HepG2 (cell line): ENCODE measurements at regions not wholly inside any gene's neighbourhood (a gene's known extent, or its start where the extent isn't known, plus 50 kb on each side); places are given as distances from the start of the nearest gene placed in this dataset.

Experiments
- ATAC-seq: fragments of 200-7000 bp; cut with Tn5 transposase; 3 replicates; pipeline ENCODE4 v1.9.1; 2020; ENCODE audit warnings: mild to moderate bottlenecking, moderate library complexity
- BruUV-seq: library from RNA; stranded (reverse); fragments of 400-500 nt; replicated peaks from 2 replicates; lab custom pipeline; 2021; lab: Mats Ljungman, UMichigan
- CTCF ChIA-PET: fragments of 300-600 bp; formaldehyde crosslinking; extraction: SDS; loops from one replicate; lab custom pipeline; 2021; ENCODE audit warnings: low total read pairs, inconsistent platforms, low intra/inter-chr PET ratio; lab: Yijun Ruan, JAX
- POLR2A ChIA-PET: fragments of 350-600 bp; sonication (Branson Sonifier 250); formaldehyde crosslinking; loops from one replicate; lab custom pipeline; 2020; ENCODE audit warnings: antibody characterized with exemption, inconsistent platforms; lab: Yijun Ruan, JAX
- DNase-seq: peaks from one replicate; pipeline ENCODE4 v3.0.0-alpha.2; 2015; ENCODE audit warnings: low spot score
- FAIRE-seq: peaks from 3 replicates; lab custom pipeline; 2011; peaks lifted over from hg19 to GRCh38; lab: Jason Lieb, UNC
- H2AFZ ChIP-seq: one replicate; pipeline ENCODE4 v1.6.1; 2011; ENCODE audit warnings: low read length, inconsistent platforms
- H3K27ac ChIP-seq: fragments of 300-600 bp; 3 replicates; pipeline ENCODE4 v1.8.0; 2011; ENCODE audit warnings: mixed run types, mild to moderate bottlenecking, mixed read lengths, low read length, inconsistent platforms; ENCODE audit not compliant: insufficient read depth; ENCODE audit errors: extremely low read length
- H3K27me3 ChIP-seq, 2 experiments: fragments of 200-600 bp in 1 of 2; 2 replicates in 1 of 2; 3 replicates in 1 of 2; pipeline versions ENCODE4 v1.6.0 to v1.8.0; 2011; ENCODE audit warnings: low read length in 2 of 2, mild to moderate bottlenecking in 2 of 2, moderate library complexity in 2 of 2, inconsistent platforms in 1 of 2; ENCODE audit not compliant: insufficient read depth in 2 of 2, control insufficient read depth in 1 of 2
- H3K36me3 ChIP-seq, 2 experiments: fragments of 200-600 bp in 1 of 2; replicated peaks in 1 of 2; 2 replicates in 1 of 2; 3 replicates in 1 of 2; pipeline versions ENCODE4 v1.5.1 to v1.8.0; 2011; ENCODE audit warnings: low read length in 2 of 2, inconsistent platforms in 1 of 2; ENCODE audit not compliant: insufficient read depth in 2 of 2, control insufficient read depth in 1 of 2
- H3K4me1 ChIP-seq: 2 replicates; pipeline ENCODE4 v1.5.1; 2012; ENCODE audit warnings: low read length, inconsistent platforms; ENCODE audit not compliant: insufficient read depth
- H3K4me2 ChIP-seq: 2 replicates; pipeline ENCODE4 v1.6.0; 2011; ENCODE audit warnings: low read depth, low read length, inconsistent platforms
- H3K4me3 ChIP-seq, 3 experiments: fragments of 200-600 bp in 1 of 3; sonication (generic), shearing (Covaris generic) in 1 of 3; replicated peaks in 1 of 3; 2 replicates each; pipeline ENCODE4 v1.5.1; 2011 to 2016; ENCODE audit warnings: low read length in 3 of 3, inconsistent platforms in 2 of 3, low read depth in 2 of 3, mild to moderate bottlenecking in 2 of 3, control low read depth in 1 of 3, mixed read lengths in 1 of 3; ENCODE audit not compliant: insufficient read depth in 1 of 3
- H3K79me2 ChIP-seq: one replicate; pipeline ENCODE4 v1.6.1; 2011; ENCODE audit warnings: low read length, inconsistent platforms; ENCODE audit not compliant: insufficient read depth
- H3K9ac ChIP-seq: 2 replicates; pipeline ENCODE4 v1.6.0; 2011; ENCODE audit warnings: mild to moderate bottlenecking, low read depth, low read length, inconsistent platforms; ENCODE audit not compliant: insufficient read depth
- H3K9me3 ChIP-seq: 2 replicates; pipeline ENCODE4 v1.5.1; 2012; ENCODE audit warnings: mild to moderate bottlenecking, low read length
- H4K20me1 ChIP-seq: 2 replicates; pipeline ENCODE4 v1.6.0; 2011; ENCODE audit warnings: inconsistent platforms, mild to moderate bottlenecking, low read length, moderate library complexity; ENCODE audit not compliant: insufficient read depth
- ATF4 ChIP-seq, 2 experiments: fragments of 450-650 bp in 1 of 2; sonication (generic) in 1 of 2; formaldehyde crosslinking; IDR thresholded peaks; 2 replicates each; pipeline versions ENCODE4 v1.5.0 to v1.8.0; 2020 to 2022; ENCODE audit warnings: mild to moderate bottlenecking in 1 of 2, missing genetic modification reagents in 1 of 2
- CENPBD1 ChIP-seq: sonication (generic); formaldehyde crosslinking; IDR thresholded peaks from 2 replicates; pipeline ENCODE4 v1.8.0; 2022; ENCODE audit warnings: missing genetic modification reagents, low read depth, mild to moderate bottlenecking, borderline replicate concordance
- DDIT3 ChIP-seq: sonication (generic); formaldehyde crosslinking; IDR thresholded peaks from 2 replicates; pipeline ENCODE4 v1.4.0; 2020; ENCODE audit warnings: mild to moderate bottlenecking, missing genetic modification reagents
- EED ChIP-seq: sonication (generic); formaldehyde crosslinking; IDR thresholded peaks from 2 replicates; pipeline ENCODE4 v1.5.0; 2020; ENCODE audit warnings: mild to moderate bottlenecking, missing genetic modification reagents
- KDM1A ChIP-seq: IDR thresholded peaks from 2 replicates; pipeline ENCODE4 v1.6.1; 2016; ENCODE audit warnings: missing compliant biosample characterization
- SNAPC2 ChIP-seq: sonication (generic); formaldehyde crosslinking; IDR thresholded peaks from 2 replicates; pipeline ENCODE4 v1.8.1; 2022; ENCODE audit warnings: mild to moderate bottlenecking, missing genetic modification reagents
- SP1 ChIP-seq, 2 experiments: fragments of 450-650 bp in 1 of 2; sonication (generic) in 1 of 2; formaldehyde crosslinking in 1 of 2; IDR thresholded peaks; 2 replicates each; pipeline versions ENCODE4 v1.4.0 to v1.6.1; 2016 to 2020; ENCODE audit warnings: missing genetic modification reagents in 1 of 2
- TCF12 ChIP-seq, 2 experiments: fragments of 450-650 bp in 1 of 2; sonication (generic) in 1 of 2; formaldehyde crosslinking in 1 of 2; IDR thresholded peaks; 2 replicates each; pipeline versions ENCODE4 v1.6.1 to v1.8.0; 2017 to 2022; ENCODE audit warnings: antibody characterized with exemption in 1 of 2, mild to moderate bottlenecking in 1 of 2, missing genetic modification reagents in 1 of 2, moderate library complexity in 1 of 2
- TFDP2 ChIP-seq: sonication (generic); formaldehyde crosslinking; IDR thresholded peaks from 2 replicates; pipeline ENCODE4 v1.4.0; 2020; ENCODE audit warnings: missing genetic modification reagents
- THRA ChIP-seq: sonication (generic); formaldehyde crosslinking; IDR thresholded peaks from 2 replicates; pipeline ENCODE4 v1.4.0; 2020; ENCODE audit warnings: missing genetic modification reagents, borderline replicate concordance
- ZNF143 ChIP-seq: sonication (generic); formaldehyde crosslinking; IDR thresholded peaks from 2 replicates; pipeline ENCODE4 v1.4.0; 2020; ENCODE audit warnings: missing genetic modification reagents
- ZNF782 ChIP-seq: sonication (generic); formaldehyde crosslinking; IDR thresholded peaks from 2 replicates; pipeline ENCODE4 v1.4.0; 2020; ENCODE audit warnings: missing genetic modification reagents, mild to moderate bottlenecking, borderline replicate concordance
- in situ Hi-C: cut with HindIII; loops from 2 replicates; pipeline ENCODE4 v1.10.0; 2017; ENCODE audit warnings: low pct_unique_long_range_greater_than_20kb; ENCODE audit not compliant: extremely low pct_ligation_motif_present
- intact Hi-C: fragments of 100-400 bp; cut with micrococcal nuclease; formaldehyde crosslinking; loops from one replicate; pipeline ENCODE4 v1.10.0; 2022; ENCODE audit not compliant: unreplicated experiment

- H3K36me3 ChIP-seq, result no peaks in the 10 kb centered on the region
- H2AFZ ChIP-seq, result no peak overlapping the region
- no peaks in the 10 kb centered on the region for H3K4me1 ChIP-seq
- no peak overlapping the region for H3K4me2 ChIP-seq
- H3K9ac ChIP-seq, result no peak overlapping the region
- ATAC-seq (no peak), FAIRE-seq (no peak)
- H3K27ac ChIP-seq, result no peak overlapping the region
- H3K9me3 ChIP-seq, result peaks cover 13% of the 10 kb centered on the region
- in situ Hi-C loops, result no loop called here
- no peak overlapping the region for H3K4me3 ChIP-seq
- BruUV-seq, result no TSS peak
- no peak for TF ChIP-seq THRA
- TF ChIP-seq TCF12 (IDR thresholded peaks at IDR 0.05), result no peak
- TF ChIP-seq TCF12 (CRISPR knock-in tag; IDR thresholded peaks at IDR 0.05), result no peak
- TF ChIP-seq KDM1A, result no peak
- TF ChIP-seq SP1 (IDR thresholded peaks at IDR 0.05), result no peak
- TF ChIP-seq SP1 (CRISPR knock-in tag; IDR thresholded peaks at IDR 0.05), result no peak
- TF ChIP-seq TFDP2, result no peak
- TF ChIP-seq EED (CRISPR knock-in tag), result no peak
- TF ChIP-seq DDIT3 (CRISPR knock-in tag), result no peak
- TF ChIP-seq ZNF143 (CRISPR knock-in tag), result no peak
- TF ChIP-seq ZNF782, result no peak
- TF ChIP-seq ATF4 (CRISPR knock-in tag; IDR thresholded peaks at IDR 0.05), result no peak
- no peak for TF ChIP-seq CENPBD1
- TF ChIP-seq SNAPC2 (CRISPR knock-in tag), result no peak
- TF ChIP-seq, all 625 proteins: peak for 0
- Histone ChIP-seq H3K27me3 (no peaks in the 10 kb centered on the region), H3K79me2 (no peaks in the 10 kb centered on the region), H4K20me1 (no peaks in the 10 kb centered on the region)
- intact Hi-C loops, result no loop called here
- ChIA-PET POLR2A (no interaction called here), CTCF (no interaction called here)
- no peak for DNase-seq
These were observed 109.7 kb upstream of the LHX5 start for GRCh38 chr12:113581342-113581741.
